Posterior cingulate gyrus (tissue), 11 donors: ENCODE measurements at regions not wholly inside any gene's neighbourhood (a gene's known extent, or its start where the extent isn't known, plus 50 kb on each side); places are given as distances from the start of the nearest gene placed in this dataset.

ENCODE experiments used
- DNase-seq, 10 donors: peaks; one replicate each; pipeline versions ENCODE4 v3.0.0 to v3.0.0-alpha.2; 2020 to 2021; ENCODE audit warnings: mixed read lengths in 3 of 10
- intact Hi-C: fragments of 100-400 bp; cut with DNase I; formaldehyde crosslinking; loops from one replicate; pipeline ENCODE4 v1.15.1; 2023

DNA sequence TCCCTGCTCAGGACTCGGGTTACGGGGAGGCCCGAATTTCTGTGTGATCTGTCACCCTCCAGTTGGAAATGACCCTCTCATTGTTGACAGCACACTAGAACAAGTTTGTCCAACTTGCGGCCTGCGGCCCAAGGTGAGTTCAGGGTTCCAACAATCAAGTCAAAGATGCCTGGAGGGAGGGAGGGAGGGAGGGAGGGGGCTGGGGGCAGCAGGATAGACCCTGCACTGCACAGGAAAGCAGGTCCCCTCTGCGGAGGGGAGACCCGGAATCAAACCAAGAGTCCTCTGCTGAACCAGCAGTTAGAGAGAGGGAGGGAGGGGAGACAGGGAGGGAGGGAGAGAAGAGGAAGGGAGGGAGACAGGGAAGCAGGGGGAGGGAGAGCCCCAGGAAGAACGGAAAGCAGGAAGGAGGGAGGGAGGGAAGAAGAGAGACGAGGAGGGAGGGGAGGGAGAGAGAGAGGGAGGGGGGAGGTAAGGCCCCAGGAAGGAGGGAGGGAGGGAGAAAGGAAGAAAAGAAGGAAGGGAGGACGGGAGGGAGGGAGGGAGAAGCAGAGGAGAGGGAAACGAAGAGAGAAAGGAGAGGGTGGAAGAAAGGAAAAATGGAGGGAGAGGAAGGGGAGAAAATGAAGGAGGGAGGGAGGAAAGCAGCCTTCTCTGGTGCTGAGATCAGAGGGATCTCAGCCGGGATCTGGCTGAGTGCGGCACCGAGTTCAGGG lies 96.7 kb upstream of the CDH5 start:
- no peak for DNase-seq
- intact Hi-C loops = loop anchor here (5.0 to 10.0 kb wide), 2 partner anchors 75 to 1147 kb away; partner anchors contain the start of gene CDH11

DNA sequence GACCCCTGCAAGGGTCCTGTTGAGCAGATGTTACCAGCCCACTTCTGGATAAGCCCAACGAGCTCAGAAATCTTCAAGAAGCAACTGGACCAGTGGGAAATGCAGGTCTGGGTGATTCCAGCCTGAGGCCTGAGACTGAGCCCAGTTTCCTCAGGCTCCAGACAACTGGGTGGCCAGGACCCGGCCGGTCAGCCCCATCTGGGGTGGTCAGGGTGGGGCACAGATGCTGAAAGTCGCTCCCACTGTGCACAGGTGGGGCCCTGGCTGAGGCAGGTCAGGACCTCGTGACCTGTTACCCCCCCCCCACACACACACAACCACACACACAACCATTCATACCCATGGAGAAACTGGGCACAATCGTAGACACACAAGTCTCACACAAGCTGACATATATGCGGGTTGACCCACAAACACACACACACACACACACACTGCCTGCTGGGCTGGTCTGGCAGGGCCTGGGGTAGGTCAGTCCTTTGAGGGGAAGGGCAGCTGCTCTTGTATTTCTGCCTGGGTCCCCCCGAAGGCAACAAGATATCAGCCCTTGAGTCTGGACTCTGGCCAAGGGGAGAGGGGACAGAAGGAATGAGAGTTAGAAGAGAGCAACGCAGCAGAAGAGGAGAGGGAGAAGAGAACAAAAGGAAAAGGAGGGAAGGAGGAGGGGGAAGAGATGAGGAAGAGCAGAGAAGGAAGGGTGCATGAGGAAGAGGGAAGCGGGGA lies 99.0 kb upstream of the CDH5 start:
- intact Hi-C loops = no loop called here
- DNase-seq = peak in 1 of 10 donors; percentile 11

DNA sequence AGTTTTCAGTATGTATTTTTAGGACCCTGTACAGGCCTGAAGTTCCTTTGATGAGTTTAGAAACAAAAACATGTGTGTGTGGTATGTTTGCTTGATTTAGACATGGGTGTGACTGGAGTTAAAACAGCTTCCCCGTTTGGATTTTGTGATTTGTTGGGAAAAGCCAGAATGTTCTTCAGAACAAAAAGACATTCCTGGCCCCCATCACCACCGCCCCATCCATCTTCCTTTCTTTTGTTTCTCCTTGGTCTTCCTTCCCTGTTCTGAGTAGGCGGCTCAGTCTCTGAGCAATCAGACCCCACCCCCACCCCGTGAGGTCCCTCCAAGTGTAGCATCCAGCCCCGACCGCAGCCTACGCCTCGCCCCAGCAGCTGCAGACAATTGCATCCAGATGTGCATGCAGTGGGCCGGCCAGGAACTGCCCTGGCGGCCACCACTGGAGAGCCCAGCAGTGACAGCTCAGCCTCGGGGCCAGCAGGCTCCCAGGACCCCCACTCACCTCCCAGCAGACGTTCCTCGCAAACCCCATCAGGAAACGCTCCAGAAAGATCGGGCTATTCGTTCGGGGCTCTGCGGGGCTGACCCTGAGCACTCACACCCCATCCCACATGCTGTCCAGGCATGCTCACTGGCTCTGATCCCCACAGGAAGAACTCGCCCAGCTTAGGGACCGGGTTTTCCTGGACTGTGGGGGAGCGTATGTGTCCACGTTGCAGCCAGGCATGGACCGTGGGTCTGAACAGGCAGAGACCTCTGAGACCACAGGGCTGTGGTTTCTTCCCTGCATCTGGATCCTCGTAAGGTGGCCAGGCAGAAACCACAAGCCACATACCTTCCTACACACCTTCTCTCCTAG lies 99.8 kb upstream of the CDH5 start:
- intact Hi-C loops = no loop called here
- peak in 1 of 10 donors; percentile 12 for DNase-seq

DNA sequence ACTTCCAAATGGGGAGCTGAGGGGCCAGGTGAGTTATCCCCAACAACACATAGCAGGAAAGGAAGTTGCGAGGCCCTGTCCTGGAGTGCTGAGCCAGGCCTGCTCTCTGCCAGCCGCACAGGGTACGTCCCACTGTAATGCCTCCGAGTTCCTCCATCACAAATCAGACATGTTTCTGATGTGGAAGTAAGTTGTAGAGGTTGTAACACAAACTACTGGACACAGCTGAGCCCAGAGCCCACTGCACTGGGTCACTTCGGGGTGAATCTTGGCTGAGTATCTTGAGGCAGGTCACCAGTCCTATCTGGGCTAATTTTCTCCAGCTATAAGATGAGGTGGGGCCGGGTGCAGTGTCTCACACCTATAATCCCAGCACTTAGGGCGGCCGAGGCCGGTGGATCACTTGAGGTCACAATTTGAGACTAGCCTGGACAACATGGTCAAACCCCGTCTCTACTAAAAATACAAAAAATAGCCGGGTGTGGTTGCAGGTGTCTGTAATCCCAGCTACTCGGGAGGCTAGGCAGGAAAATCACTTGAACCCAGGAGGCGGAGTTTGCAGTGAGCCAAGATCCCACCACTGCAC lies 100.8 kb upstream of the CDH5 start:
- DNase-seq = peak in 1 of 10 donors; percentile 7
- intact Hi-C loops = no loop called here

DNA sequence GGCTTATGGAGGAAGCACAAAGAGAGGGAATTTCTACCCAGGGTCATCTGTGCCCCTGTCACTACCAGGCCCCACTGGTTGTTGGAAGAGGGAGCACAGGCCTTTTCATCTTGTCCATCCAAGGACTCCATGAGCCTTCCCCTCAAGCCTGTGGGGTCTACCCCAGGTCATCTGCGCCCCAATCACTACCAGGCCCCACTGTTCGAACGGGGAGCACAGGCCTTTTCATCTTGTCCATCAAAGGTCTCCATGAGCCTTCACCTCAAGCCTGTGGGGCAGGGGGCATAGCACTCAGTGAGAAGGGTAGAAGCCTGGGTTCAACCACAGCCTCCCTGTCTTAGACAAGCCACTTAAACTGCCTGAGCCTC lies 101.5 kb upstream of the CDH5 start:
- peak in 1 of 10 donors; percentile 11 for DNase-seq
- intact Hi-C loops = no loop called here

DNA sequence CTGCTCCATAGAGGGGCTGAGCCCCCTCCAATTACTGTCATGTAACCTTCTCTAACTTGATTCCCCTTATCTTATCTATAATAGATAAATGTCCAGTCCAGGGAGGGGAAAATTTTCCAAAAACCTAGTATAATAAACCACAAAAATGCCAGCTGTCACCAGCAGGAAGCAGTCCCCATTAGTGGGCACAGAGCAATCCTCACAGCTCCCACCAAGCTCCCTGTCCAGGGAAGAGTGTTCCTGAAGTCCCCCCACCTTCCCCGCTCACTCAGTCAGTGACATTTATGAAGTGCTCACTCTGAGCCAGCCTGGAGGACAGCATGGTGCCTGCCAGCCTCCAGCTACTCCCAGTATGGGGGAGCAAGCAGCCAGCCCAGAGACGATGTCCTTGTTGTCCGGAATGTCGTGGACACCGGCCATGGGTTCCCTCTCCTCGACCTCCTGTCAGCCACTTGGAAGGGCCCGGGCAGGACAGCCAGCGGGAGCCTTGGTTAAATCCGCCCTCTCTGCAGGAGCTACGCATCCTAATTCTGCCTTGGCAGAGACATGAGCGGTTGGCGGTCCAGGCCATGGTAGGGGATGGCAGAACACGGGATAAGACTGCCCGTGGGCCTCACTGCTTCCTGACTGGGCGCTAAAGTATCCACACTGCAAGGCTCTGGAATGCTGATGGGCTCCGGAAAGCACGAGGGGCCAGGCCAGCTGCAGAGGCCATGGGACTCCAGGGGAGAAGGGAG lies 102.0 kb upstream of the CDH5 start:
- peak in 1 of 10 donors; percentile 10 for DNase-seq
- intact Hi-C loops = no loop called here

DNA sequence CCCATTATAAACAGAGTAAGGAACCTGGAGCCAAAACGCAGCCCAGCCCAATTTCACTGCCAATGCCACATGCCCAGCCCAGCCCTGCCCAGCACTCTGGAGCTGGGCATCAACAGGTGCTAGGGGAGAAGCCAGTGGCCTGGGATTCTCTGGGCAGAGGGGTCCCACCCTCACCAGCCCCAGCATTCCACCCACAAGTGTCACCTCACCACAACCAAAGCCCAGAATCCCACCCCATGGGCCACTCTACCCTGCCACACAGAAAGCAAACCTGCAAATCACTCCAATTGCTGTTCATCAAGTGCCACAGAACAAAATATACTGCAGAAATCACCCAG lies 102.5 kb upstream of the CDH5 start:
- intact Hi-C loops = no loop called here
- no peak for DNase-seq

DNA sequence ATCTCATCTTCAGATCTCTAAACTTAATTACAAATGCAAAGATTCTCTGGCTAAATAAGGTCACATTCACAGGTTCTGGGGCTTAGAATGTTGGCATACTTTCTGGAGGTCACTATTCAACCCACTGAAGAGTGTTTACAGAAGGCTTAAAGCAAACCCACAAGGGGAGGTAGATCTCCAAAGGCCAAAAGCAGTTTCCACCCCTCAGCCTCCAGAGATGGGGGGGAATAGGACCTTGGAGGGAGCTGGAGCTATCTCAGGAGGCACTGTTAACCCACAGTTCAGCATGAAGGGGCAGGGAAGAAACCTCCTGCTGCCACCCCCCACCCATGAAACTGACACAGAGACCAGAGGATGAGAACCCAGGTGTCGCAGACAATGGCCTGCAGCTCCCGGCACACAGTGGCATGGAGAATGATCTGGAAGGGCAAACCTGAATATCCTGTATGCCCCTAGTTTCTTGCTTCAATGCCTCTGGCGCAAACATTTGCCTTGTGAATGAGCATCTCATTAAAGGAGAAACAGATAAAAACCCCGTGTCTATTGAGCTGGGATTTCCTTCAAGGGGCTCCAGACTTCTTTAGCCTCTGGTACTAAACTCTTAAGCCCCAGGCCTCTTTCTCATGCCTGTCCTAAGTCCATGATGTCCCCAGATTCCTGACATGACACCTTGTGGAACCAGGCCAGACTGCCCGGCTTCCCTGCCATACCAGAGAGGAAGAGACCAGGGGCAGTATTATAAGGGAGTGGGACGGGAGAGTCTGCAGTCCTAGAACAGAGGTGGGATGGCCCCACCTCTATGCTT lies 103.1 kb upstream of the CDH5 start:
- intact Hi-C loops = no loop called here

DNA sequence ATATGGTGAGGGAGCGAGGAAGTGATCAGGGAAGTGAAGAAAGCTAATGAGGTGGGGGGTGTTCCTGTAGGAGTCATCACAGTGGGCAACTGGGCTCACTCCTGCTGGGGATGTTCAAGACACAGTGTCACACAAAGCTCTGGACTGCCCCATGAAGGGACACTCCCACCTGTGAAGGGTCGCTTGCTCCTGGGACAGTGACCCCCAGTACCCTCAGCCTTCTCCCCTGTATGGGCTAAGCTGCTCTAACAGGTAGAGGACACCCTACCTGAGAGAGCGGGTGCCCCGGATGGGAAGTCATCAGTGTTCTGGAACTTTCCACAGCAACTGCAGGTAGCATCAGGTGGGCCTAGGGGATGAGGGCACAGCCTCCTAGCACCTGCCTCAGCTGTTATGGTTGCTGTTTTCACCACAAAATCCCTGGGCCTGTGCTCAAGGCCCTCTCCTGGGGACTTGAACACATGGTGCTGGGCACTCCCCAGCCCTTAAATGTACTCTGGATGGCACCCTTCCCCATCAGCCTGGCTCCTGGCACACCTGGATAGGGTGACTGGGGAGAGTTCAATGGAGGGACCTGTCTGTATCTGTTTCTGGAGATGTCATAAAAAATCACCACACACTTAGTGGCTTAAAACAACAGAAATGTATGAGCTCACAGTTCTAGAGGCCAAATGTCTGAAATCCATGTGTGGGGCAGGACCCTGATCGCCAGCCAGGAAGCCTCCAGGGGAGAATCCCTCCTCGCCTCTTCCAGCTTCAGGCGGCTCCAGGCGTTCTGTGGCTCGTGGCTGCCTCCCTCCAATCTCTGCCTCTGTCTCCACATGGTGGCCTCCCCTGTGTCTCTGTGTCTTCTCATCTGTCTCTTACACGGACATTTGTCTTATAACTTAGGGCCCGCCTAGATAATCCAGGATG lies 104.0 kb upstream of the CDH5 start:
- no peak for DNase-seq
- intact Hi-C loops = no loop called here

More for the DNA sequence above, 103.1 kb upstream of the CDH5 start:
- DNase-seq = no peak

DNA sequence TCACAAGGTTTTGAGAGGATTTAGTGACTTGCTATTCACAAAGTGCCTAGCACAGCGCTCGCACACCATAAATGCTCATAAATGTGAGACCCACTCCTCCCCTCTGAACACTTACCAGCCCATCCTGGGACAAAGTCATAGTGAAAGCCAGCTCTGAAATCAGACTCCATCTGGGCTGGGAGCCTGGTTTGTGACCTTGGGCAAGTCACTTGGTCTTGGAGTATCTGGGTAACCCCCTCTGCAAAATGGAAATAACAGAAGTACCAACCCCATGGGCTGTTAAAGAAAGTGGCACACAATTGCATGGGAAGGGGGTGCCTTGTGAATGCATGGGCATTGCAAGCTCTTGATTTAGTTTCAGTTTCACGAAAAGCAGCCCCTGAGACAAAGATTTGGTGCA lies 104.7 kb upstream of the CDH5 start:
- intact Hi-C loops = no loop called here
- DNase-seq = no peak

DNA sequence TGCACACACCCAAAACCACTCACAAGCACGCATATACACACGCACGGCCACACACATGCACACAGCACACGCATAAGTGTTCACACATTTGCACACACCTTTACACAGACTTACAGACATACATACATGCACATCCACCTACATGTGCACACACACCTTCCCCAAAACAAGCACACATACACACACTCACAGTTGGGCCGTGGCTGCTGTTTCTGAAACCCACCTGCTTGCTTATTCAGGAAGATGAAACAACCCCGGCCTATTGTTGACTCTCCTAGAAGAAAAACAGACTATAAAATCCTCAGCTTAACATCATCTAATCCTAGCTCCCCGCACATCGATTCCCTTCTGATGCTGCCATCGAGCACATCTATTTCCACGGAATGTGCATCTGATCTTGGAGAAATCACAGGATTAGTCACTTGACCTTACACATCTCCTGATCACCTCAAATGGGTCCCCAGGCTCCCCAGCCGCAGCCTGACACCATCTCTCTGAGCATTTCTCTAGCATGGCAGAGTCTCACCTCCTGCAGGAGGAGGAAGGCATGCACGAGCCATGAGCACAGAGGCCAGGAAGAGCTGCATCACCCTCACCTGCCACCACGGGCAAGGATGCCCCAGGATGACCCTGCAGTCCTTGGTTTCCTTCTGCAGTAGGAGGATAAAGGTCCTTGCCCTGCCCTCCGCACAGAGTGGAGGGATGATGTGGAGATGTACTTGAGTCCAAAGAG lies 105.8 kb upstream of the CDH5 start:
- intact Hi-C loops = no loop called here
- DNase-seq = no peak

DNA sequence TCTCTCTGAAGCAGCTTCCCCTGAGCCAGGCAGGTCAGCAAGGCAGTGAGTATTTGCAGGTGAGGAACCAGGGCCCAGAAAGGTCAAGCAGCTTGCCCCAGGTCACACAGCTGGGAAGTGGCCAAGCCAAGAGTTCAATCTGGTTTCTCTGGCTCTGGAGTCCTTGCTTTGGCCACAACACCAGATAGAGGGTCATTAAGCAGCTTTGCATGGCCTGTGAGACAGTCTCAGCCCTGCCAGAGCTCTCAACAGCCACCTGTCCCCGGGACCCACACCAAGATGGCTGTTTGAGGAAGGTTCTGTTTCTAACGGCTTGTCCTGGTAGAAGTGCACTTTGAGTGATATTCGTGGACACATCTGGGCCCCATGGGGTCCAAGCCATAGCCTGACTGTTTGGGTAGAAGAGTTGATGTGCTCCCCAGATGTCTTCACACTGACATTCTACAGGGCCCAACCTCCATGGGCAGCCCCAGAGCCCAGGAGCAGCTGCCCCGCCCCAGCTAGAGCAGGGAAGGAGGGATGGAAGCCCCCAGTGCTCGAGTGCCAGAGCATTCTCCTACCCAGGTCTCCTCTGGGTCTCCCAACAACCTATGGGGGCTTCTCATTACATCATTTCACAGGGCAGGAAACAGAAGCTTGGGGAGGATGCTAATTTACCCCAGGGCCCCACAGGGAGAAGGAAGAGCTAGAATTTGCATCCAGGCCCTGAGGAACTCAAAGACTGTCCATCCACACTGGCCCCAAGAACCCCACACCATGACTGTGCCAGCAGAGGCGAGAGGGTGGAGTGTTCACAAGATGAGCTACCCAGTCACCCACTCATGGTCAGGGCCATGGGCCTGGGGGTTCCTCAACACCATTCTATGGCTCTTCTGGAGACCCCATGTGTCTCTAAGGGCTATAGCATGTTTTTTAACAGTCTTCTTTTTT lies 107.3 kb upstream of the CDH5 start:
- intact Hi-C loops = no loop called here
- DNase-seq = peak in 1 of 10 donors; percentile 38

DNA sequence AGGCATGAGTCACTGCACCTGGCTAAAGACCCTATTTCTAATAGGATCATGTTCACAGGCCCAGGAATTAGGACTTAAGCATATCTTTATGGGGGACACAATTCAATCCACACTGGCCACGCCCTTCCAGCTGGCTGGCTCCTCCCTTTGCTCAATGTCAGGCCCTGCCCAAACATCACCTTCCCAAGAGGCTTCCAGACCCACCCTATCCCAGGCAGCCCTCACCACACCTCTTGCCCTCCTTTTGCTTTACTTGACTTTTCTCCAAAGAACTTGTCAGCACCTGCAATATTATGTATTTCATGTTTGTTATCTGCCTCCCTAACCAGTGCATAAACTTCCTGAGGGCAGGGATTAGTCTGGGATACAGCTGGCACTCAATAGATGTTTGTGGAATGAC lies 109.6 kb upstream of the CDH5 start:
- peak in 1 of 10 donors; percentile 32 for DNase-seq
- intact Hi-C loops = no loop called here

DNA sequence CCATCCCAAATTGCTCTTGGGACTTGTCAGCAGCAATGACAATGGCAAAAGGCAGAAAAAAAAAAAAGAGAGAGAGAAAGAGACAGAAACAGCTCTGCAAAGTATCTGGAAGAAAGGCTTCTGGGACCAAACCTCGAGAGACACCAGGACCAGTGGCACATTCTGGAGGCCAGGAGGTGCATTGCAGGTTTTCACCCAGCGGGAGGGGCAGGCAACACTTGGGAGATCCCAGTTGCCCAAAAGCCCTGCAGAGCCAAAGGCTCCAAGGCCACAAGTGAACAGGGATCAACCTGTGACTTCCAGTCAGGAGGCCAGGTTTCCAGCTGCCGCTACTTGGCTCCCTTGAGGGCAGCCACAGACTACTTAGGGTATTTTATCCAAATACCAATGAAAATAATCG lies 110.8 kb upstream of the CDH5 start:
- peak in 1 of 10 donors; percentile 50 for DNase-seq

DNA sequence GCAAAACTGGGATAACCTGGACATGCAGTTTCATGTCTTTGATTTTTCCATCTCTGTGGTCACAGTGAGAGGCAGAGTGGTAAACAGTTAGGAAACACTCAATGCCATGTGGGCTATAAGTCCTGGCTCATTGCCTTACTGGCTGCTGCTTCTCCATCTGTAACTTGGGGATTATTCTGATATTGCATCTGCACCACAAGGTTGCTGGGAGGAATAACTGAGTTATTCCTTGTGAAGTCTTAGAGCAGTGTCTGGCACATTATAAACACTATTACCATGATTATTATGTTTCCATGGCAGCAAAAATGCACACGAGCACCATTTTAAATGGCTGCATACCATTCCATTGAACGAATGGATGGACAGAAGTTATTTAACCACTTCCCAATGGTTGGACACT lies 111.7 kb upstream of the CDH5 start:
- intact Hi-C loops = no loop called here
- DNase-seq = no peak

More for the DNA sequence above, 110.8 kb upstream of the CDH5 start:
- intact Hi-C loops = no loop called here

DNA sequence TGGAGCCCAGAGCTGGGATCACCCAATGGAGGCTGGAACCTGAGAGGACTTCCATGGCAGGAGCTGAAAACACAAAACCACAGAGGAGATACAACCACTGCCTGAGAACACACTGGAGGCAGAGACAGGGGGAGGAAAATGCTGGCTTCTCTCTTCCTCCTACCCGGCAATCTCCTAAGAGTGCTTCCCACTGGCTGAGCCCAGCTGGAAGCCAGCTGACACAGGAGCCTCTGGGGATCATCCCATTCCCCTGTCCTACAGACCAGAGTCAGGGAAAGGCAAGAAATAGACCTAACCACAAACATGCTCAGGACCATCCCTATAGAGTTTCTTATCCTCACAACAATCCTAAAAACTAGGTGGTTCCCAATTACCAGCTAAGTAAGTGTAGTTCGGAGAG lies 112.4 kb upstream of the CDH5 start:
- DNase-seq = no peak

More for the DNA sequence above, 112.4 kb upstream of the CDH5 start:
- intact Hi-C loops = no loop called here
